Panc1 (cell line): ENCODE measurements at regions not wholly inside any gene's neighbourhood (a gene's known extent, or its start where the extent isn't known, plus 50 kb on each side); places are given as distances from the start of the nearest gene placed in this dataset.

Source experiments
- ATAC-seq: fragments of 200-7000 bp; cut with Tn5 transposase; 2 replicates; pipeline ENCODE4 v1.9.1; 2020; ENCODE audit warnings: mild to moderate bottlenecking, moderate library complexity
- BruUV-seq: library from RNA; stranded (reverse); fragments of 400-500 nt; replicated peaks from 2 replicates; lab custom pipeline; 2021; lab: Mats Ljungman, UMichigan
- CTCF ChIA-PET: fragments of 300-600 bp; sonication (Branson Sonifier 250); formaldehyde crosslinking; loops from one replicate; lab custom pipeline; 2022; ENCODE audit warnings: antibody characterized with exemption; lab: Charles Lee
- POLR2A ChIA-PET: fragments of 300-600 bp; sonication (Branson Sonifier 250); formaldehyde crosslinking; loops from one replicate; lab custom pipeline; 2022; ENCODE audit warnings: antibody characterized with exemption; lab: Charles Lee
- DNase-seq: peaks from one replicate; pipeline ENCODE4 v3.0.0-alpha.2; 2010; ENCODE audit warnings: low read depth, low spot score
- H3K27ac ChIP-seq: 2 replicates; pipeline ENCODE4 v1.5.1; 2011; ENCODE audit warnings: mild to moderate bottlenecking, low read length, inconsistent platforms
- H3K27me3 ChIP-seq: fragments of 200-500 bp; sonication (Bioruptor generic); 2 replicates; pipeline ENCODE4 v1.6.0; 2014; ENCODE audit warnings: low read length, inconsistent platforms; ENCODE audit not compliant: control insufficient read depth, insufficient read depth
- H3K36me3 ChIP-seq: fragments of 200-500 bp; sonication (Bioruptor generic); 2 replicates; pipeline ENCODE4 v1.5.1; 2014; ENCODE audit warnings: inconsistent platforms, mild to moderate bottlenecking, low read length, moderate library complexity; ENCODE audit not compliant: control insufficient read depth, insufficient read depth
- H3K4me1 ChIP-seq: 2 replicates; pipeline ENCODE4 v1.5.1; 2011; ENCODE audit warnings: inconsistent platforms, mild to moderate bottlenecking, low read length, moderate library complexity; ENCODE audit not compliant: control insufficient read depth, insufficient read depth
- H3K4me3 ChIP-seq, 2 experiments: 2 replicates each; pipeline ENCODE4 v1.5.1; 2011 to 2012; ENCODE audit warnings: low read depth in 2 of 2, low read length in 2 of 2, mild to moderate bottlenecking in 2 of 2, inconsistent platforms in 1 of 2, moderate library complexity in 1 of 2
- H3K9me3 ChIP-seq: fragments of 200-500 bp; sonication (Bioruptor generic); 2 replicates; pipeline ENCODE4 v1.5.1; 2014; ENCODE audit warnings: low read depth, mild to moderate bottlenecking, inconsistent platforms, low read length, moderate library complexity; ENCODE audit not compliant: control insufficient read depth, insufficient read depth
- POLR2AphosphoS5 ChIP-seq: IDR thresholded peaks from 2 replicates; pipeline ENCODE4 v1.6.1; 2012; ENCODE audit warnings: mild to moderate bottlenecking, low read depth, low read length, moderate library complexity
- SIN3A ChIP-seq: IDR thresholded peaks from 2 replicates; pipeline ENCODE4 v1.6.1; 2012; ENCODE audit warnings: low read depth, mild to moderate bottlenecking, low read length, moderate library complexity, borderline replicate concordance; ENCODE audit not compliant: insufficient read depth
- TCF7L2 ChIP-seq: IDR thresholded peaks from 2 replicates; pipeline ENCODE4 v1.6.1; 2011; ENCODE audit warnings: mild to moderate bottlenecking, low read depth, low read length, inconsistent platforms
- in situ Hi-C: cut with HindIII; loops from 2 replicates; pipeline ENCODE4 v1.10.0; 2016; ENCODE audit warnings: low sequenced_read_pairs, low pct_unique_long_range_greater_than_20kb
- intact Hi-C: fragments of 100-400 bp; cut with micrococcal nuclease; formaldehyde crosslinking; loops from one replicate; pipeline ENCODE4 v1.10.0; 2022; ENCODE audit not compliant: unreplicated experiment
- TF ChIP-seq, protein P1 (sequence below), 2 experiments: IDR thresholded peaks; 2 replicates each; pipeline ENCODE4 v1.6.1; 2011 to 2012; ENCODE audit warnings: low read depth in 2 of 2, control low read depth in 1 of 2, low read length in 1 of 2, mild to moderate bottlenecking in 1 of 2, moderate library complexity in 1 of 2; ENCODE audit not compliant: insufficient read depth in 1 of 2
- TF ChIP-seq, protein P2 (sequence below): fragments of 450-650 bp; IDR thresholded peaks from 2 replicates; pipeline ENCODE4 v1.5.1; 2017; ENCODE audit warnings: mild to moderate bottlenecking

- Histone ChIP-seq H3K9me3 (no peaks in the 10 kb centered on the region), H3K4me1 (no peaks in the 10 kb centered on the region), H3K4me3 (no peak overlapping the region), H3K27ac (no peak overlapping the region), H3K36me3 (no peaks in the 10 kb centered on the region), H3K27me3 (no peaks in the 10 kb centered on the region)
- no TSS peak for BruUV-seq
- POLR2A ChIA-PET: no interaction called here
- no peak for ATAC-seq
- TF ChIP-seq, protein P1, sequence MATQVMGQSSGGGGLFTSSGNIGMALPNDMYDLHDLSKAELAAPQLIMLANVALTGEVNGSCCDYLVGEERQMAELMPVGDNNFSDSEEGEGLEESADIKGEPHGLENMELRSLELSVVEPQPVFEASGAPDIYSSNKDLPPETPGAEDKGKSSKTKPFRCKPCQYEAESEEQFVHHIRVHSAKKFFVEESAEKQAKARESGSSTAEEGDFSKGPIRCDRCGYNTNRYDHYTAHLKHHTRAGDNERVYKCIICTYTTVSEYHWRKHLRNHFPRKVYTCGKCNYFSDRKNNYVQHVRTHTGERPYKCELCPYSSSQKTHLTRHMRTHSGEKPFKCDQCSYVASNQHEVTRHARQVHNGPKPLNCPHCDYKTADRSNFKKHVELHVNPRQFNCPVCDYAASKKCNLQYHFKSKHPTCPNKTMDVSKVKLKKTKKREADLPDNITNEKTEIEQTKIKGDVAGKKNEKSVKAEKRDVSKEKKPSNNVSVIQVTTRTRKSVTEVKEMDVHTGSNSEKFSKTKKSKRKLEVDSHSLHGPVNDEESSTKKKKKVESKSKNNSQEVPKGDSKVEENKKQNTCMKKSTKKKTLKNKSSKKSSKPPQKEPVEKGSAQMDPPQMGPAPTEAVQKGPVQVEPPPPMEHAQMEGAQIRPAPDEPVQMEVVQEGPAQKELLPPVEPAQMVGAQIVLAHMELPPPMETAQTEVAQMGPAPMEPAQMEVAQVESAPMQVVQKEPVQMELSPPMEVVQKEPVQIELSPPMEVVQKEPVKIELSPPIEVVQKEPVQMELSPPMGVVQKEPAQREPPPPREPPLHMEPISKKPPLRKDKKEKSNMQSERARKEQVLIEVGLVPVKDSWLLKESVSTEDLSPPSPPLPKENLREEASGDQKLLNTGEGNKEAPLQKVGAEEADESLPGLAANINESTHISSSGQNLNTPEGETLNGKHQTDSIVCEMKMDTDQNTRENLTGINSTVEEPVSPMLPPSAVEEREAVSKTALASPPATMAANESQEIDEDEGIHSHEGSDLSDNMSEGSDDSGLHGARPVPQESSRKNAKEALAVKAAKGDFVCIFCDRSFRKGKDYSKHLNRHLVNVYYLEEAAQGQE (IDR thresholded peaks at IDR 0.05; ENCODE audit: insufficient read depth in 1 of 2, low read depth in 2 of 2, low read length in 1 of 2): no peak
- no peak for DNase-seq
- in situ Hi-C loops (no loop called here), intact Hi-C loops (no loop called here)
- CTCF ChIA-PET: no interaction called here
These were observed 865.6 kb upstream of the ID2 start for GRCh38 chr2:7816233-7816632.

GRCh38 chr2:7816944-7817343, 864.9 kb upstream of the ID2 start:
- Histone ChIP-seq H3K27me3 (no peaks in the 10 kb centered on the region), H3K9me3 (no peaks in the 10 kb centered on the region), H3K27ac (no peak overlapping the region), H3K4me1 (no peaks in the 10 kb centered on the region), H3K36me3 (no peaks in the 10 kb centered on the region), H3K4me3 (no peak overlapping the region)
- BruUV-seq: no TSS peak
- DNase-seq (no peak), ATAC-seq (no peak)
- CTCF ChIA-PET: no interaction called here
- in situ Hi-C loops (no loop called here), intact Hi-C loops (no loop called here)
- TF ChIP-seq, protein P1 (IDR thresholded peaks at IDR 0.05; ENCODE audit: insufficient read depth in 1 of 2, low read depth in 2 of 2, low read length in 1 of 2): no peak
- TF ChIP-seq POLR2AphosphoS5: no peak
- no peak for TF ChIP-seq SIN3A
- no peak for TF ChIP-seq TCF7L2
- TF ChIP-seq, protein P2, sequence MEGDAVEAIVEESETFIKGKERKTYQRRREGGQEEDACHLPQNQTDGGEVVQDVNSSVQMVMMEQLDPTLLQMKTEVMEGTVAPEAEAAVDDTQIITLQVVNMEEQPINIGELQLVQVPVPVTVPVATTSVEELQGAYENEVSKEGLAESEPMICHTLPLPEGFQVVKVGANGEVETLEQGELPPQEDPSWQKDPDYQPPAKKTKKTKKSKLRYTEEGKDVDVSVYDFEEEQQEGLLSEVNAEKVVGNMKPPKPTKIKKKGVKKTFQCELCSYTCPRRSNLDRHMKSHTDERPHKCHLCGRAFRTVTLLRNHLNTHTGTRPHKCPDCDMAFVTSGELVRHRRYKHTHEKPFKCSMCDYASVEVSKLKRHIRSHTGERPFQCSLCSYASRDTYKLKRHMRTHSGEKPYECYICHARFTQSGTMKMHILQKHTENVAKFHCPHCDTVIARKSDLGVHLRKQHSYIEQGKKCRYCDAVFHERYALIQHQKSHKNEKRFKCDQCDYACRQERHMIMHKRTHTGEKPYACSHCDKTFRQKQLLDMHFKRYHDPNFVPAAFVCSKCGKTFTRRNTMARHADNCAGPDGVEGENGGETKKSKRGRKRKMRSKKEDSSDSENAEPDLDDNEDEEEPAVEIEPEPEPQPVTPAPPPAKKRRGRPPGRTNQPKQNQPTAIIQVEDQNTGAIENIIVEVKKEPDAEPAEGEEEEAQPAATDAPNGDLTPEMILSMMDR: no peak
- POLR2A ChIA-PET: no interaction called here
